ENCODE measurements at regions not wholly inside any gene's neighbourhood (a gene's known extent, or its start where the extent isn't known, plus 50 kb on each side); places are given as distances from the start of the nearest gene placed in this dataset.

DNA sequence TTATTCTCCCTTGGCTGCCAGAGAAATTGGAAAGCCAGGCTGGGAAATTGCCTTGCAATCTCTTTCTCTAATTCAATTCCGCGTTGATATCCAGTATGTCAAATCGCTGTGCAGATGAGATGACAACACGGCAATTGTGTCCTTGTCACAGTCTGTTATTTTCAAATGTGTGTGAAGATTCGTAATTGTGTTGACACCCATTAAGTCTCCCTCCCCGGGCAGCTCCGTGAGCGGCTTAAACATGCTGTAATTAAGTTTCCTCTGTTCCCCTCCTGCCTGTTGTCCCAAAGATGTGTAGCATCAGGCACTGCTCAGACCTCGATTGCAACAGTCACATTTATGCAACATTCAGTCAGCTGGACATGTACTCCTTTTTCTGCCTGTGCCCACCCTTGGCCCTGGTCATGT, 209.5 kb downstream of the LPIN1 start:
- no peak for DNase-seq

DNA sequence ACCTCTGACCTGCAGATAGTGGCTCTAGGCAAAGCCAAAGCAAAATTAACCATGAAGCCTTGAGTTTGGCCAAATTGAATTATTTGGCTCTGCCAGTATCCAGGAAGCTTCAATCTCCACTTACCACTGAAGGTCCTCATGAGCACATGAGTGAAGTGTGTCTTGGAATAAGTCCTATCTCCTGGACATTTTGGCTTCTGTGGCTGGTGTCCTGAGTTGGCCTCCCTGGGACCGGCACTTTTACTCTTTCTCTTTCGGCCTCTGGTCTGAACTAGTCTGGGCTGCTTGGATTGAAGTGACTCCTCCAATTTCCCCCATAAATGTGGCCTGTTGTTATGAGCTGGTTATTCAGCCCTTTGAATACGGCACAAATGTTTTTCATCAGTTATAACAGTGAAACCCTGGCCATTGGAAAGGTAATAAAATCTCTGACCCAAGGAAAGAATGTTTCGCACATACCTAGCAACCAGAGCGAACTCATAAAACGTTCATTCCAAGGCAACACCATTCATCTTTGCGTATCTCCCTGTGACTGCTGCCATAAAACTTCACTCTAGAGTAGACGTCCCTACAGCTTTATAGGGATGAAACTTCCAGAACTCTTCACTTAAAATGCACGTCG, 216.4 kb downstream of the LPIN1 start:
- DNase-seq: no peak

- DNase-seq: no peak
These were observed 217.5 kb downstream of the LPIN1 start for GRCh38 chr2:11963966-11964365.

GRCh38 chr2:11967946-11968465, 221.6 kb downstream of the LPIN1 start:
- peak; percentile 62 for DNase-seq

DNA sequence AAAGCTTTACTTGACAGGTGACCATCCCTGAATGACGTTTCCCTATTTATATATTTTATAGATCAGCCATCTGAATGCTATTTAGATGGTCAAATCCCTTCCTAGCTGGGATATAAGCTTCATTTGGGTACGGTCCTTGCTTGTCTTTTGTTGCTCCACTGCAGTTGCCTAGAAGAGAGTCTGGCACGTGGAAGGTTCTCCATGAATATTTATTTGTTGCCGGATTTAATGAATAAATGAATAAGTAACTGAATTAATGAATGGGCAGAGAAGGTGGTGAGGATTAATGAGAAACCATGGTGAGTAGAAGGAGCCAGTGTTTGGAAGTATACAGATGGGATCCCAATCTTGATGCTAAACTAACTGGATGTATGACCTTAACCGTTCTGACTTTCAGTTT, 222.1 kb downstream of the LPIN1 start:
- DNase-seq: no peak

- no peak for DNase-seq
These were observed 223.3 kb downstream of the LPIN1 start for GRCh38 chr2:11969774-11970173.

GRCh38 chr2:11974573-11974972, 228.1 kb downstream of the LPIN1 start:
- no peak for DNase-seq

DNA sequence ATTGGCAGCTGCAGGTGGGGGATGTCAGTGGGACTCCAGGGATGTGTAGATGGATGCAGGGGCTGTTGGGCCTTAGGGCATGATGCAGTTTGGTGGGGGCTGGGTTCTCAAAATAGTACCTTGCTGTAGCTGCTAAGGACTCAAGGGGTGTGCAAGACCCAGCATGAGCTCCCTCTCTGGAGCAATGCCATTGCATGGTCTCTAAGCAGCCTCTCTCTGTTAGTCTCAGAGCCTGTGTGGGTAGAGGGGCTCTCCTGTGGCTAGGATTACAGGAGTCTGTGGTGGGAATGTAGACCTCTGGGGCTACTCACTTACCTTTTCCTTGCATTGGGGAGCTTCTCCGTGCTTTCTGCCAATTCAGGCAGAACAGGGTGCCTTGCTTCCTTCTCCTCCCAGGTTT, 228.9 kb downstream of the LPIN1 start:
- DNase-seq: no peak

DNA sequence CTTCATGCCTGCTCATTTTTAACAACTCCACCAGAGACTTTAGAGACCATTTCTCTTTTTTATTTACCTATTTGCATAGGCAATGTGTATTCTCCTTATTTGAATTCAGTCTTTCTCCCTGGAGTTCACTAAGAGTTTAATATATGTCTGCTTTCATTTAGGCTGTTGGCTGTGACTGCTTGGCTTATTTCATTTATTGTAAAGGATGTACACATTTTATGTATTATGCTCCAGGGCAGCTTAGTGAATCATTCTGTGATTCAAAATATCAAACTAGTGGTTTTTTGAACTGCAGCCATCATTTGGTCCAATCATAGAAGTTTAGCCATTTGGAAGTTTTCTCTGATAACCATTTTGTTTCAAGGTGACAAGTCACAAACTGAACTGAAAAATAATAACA, 229.6 kb downstream of the LPIN1 start:
- DNase-seq: no peak

DNA sequence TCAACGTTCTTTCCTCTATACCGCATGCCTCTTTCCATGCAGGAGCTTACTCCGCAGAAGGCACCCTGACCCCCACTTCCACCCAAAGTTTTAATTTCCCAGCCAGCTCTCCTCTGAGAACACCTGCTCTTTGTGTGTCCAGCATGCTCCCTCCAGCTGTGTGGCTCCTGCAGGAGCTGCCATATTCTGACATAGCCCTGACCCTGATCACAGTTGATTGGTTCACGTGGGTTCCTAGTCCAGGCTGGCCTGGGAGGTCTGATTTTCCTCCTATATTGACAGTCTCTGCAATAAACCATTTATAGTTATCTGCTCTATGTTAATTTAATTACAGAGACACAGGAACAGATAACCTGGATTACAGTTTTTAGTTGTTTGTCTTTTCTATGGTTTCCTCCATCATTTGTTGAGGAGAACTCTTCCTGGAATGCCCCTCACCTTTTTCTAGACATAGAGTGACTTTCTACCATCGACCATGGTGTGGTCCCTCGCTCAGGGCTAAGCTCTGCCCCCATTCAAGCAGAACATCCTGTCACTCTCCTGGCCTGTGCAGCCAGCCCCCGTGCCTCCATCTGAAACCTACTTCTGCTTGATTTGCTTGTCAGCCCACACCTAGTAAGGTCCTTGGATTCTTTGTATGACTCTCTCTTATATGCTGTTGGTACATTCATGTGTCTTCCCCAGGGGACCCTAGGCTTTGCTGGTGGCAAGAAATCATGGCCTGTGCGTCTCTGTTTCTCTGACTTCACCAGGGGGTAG, 231.5 kb downstream of the LPIN1 start:
- DNase-seq: no peak

GRCh38 chr2:11980809-11981208, 234.4 kb downstream of the LPIN1 start:
- DNase-seq: no peak

DNA sequence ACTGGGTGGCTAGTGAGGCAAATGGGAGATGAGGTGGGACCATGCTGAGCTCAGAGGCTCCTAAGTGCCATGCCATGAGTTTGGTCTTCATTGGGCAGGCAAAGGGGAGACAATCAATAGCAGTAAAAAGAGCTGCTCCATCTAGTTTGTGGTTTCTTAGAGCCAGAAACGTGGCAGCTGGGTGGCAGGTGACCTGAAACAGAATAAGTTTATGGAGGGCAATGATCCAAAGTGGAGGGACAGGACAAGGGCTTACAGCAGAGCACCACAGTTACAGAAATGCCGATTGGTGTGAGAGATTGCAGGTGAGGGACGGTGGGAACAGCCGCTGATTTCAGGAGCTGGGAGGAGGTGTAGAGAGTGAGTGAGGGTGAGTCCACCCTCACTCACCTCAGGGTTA, 237.0 kb downstream of the LPIN1 start:
- no peak for DNase-seq

- no peak for DNase-seq
These were observed 237.4 kb downstream of the LPIN1 start for GRCh38 chr2:11983870-11984269.

DNA sequence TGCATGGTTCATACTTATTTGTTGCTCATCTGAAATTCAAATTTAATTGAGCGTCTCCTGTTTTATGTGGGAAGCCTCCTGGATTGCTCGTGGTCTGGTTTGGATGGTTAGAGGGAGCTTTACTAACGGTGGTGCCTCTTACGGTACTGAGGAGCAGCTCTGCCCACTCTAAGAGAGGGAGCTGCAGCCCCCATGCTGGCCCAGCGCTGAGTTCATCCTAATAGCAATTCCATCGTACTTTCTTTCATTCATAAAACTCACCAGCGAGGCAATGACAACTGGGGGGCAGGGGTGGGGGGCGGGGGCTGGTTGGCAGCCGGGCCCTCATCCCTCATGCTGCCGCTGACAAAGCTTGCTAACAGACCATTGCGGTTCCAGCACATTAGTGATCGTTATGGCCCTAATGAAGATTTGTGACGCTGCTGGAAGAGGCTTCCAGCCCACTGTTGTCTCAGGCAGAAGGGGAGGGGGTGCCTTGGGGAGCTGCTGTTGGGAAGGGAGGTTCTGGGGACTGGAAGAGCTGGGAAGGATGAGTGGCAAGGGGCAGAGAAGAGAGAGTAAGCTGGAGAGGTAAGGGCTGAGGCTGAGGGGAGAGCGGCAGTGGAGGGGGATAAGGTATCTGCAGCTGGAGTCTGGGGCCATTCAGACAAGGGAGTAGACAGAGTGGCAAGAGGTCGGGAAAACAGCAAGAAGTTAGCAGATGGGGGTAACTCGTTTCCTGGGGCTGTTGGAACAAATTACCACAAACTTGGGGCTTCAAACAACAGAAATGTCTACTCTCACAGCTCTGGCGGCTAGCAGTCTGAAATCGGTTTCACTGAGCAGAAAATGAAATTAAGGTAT, 238.1 kb downstream of the LPIN1 start:
- DNase-seq: no peak

GRCh38 chr2:11985817-11986566, 239.6 kb downstream of the LPIN1 start:
- peak; percentile 58 for DNase-seq

- DNase-seq: no peak
These were observed 240.7 kb downstream of the LPIN1 start for GRCh38 chr2:11987151-11987550.

DNA sequence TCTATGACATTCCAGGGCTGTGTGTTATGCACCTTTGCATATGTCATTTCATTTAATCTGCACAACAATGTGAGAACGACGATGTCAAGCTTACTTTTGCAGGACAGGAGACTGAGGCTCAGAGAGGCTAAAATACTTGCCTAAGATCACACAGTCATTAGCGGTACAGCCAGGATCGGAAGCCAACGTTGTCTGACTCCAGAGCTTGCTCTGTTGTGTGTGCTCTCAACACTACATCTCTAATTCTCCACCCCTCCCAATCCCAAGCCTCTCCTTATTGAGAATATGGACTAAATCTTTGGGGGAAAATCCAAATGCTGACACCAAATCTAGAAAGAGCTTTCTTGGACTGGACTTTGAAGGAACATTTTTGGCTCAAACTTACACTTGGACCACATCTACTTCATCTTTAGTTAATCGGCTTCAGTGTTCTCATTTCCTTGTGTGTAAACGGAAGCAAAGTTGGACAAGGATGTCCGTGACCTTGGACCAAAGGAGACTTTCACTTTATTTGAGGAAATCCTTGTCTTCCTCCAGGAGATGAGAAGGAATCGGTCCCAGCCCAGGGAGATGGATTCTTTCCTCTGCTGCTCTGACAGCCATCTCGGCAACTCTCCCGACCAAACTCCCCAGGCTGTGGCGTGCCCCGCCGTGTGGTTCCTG, 242.4 kb downstream of the LPIN1 start:
- no peak for DNase-seq

DNA sequence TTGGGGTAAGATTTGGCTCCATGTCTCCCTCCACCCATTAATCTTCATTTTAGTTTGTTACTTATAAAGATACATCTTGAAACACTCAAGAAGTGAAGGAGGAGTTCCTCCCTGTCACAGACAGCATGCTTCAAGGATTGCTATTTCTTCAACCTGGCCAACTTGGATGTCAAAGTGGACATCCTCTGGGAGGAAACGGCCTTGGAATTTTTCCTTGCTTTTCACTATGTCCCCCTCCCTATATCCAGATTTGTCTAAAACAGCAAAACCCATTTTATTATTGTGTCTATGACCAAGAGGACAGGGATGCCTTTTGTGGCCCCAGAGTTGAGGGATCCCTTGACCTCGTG, 242.9 kb downstream of the LPIN1 start:
- no peak for DNase-seq

GRCh38 chr2:11990576-11990975, 244.1 kb downstream of the LPIN1 start:
- DNase-seq: no peak

DNA sequence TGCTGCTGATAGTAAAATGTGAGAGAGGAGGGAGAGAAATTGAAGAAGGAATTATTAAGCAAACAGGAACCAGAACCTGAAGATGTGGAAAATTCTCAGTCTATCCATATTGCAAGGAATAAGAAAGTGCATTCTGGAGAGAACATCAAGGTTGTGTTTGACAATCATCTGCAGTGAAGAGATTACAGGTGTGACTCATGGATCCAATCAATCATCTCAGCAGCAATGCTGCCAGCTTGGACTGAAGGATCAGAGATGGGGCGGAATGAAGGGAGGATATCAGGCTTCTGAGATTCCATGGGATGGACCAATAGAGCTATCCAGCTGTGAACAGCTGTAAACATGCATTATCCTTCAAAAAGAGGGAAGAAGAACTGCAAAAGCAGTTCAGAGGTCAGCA, 247.3 kb downstream of the LPIN1 start:
- DNase-seq: no peak

- DNase-seq: no peak
These were observed 249.0 kb downstream of the LPIN1 start for GRCh38 chr2:11995456-11995855.

DNA sequence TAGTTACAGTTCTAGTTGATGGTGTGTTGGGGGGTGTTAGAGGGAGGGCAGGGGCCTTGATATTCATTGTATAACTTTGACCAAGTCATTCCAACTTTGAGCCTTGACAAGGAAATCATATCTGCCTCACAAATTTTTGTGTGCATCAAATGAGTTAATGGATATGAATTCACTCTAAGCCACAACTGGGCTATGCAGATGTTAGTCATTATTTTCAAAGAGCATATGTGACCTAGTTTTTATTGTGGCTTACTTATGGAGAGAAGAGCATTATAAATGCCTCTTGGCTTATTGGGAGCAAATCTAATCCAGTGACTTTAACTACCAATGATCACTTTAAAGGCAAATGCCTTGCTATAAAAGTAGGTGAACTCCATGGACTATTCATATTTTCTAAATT, 250.2 kb downstream of the LPIN1 start:
- no peak for DNase-seq
